ENCODE measurements at regions not wholly inside any gene's neighbourhood (a gene's known extent, or its start where the extent isn't known, plus 50 kb on each side); places are given as distances from the start of the nearest gene placed in this dataset.

- ATAC-seq (no peak), DNase-seq (ENCODE audit: low read depth, low spot score) (no peak)
- ChIA-PET POLR2A (no interaction called here), CTCF (interaction anchor here (1.1 to 1.6 kb wide), 2 partner anchors 246 to 488 kb away, joined by 4 to 16 read pairs; no protein-coding TSS in a partner anchor), RAD21 (ENCODE audit: low non-redundant PET in 1 of 2, low total read pairs in 2 of 2, uncharacterized antibody in 2 of 2, unreplicated experiment in 2 of 2) (no interaction called here)
- H3K4me2 ChIP-seq (ENCODE audit: low read length): no peak overlapping the region
- H2AFZ ChIP-seq (ENCODE audit: low read depth, low read length, poor library complexity, severe bottlenecking): no peak overlapping the region
- no peaks in the 10 kb centered on the region for H3K79me2 ChIP-seq (ENCODE audit: insufficient read depth, low read length)
- peaks cover 0 to 3% of the 10 kb centered on the region in 2 experiments; a peak in 1 of 4 replicates for H3K4me1 ChIP-seq (ENCODE audit: control insufficient read depth in 1 of 2, insufficient read depth in 2 of 2, low read length in 2 of 2)
- H3K27me3 ChIP-seq (ENCODE audit: insufficient read depth, low read length): no peaks in the 10 kb centered on the region
- H3K9me3 ChIP-seq (ENCODE audit: control insufficient read depth in 1 of 2, insufficient read depth in 1 of 2, low read depth in 1 of 2, low read length in 2 of 2): no peaks in the 10 kb centered on the region
- TF ChIP-seq ATF3 (IDR thresholded peaks at IDR 0.05): no peak
- no peak for TF ChIP-seq JUND (IDR thresholded peaks at IDR 0.05)
- TF ChIP-seq EZH2 (IDR thresholded peaks at IDR 0.05): no peak
- no peak for TF ChIP-seq CTCF (IDR thresholded peaks at IDR 0.05 in 2 of 3, conservative IDR thresholded peaks at IDR 0.05 in 1 of 3; ENCODE audit: borderline replicate concordance in 1 of 3, insufficient read depth in 1 of 3, low read depth in 2 of 3, low read length in 2 of 3)
- no peak for TF ChIP-seq SIN3A (IDR thresholded peaks at IDR 0.05; ENCODE audit: low read depth)
- TF ChIP-seq SRF (IDR thresholded peaks at IDR 0.05; ENCODE audit: low read depth): no peak
- TF ChIP-seq EGR1 (IDR thresholded peaks at IDR 0.05; ENCODE audit: low read depth): no peak
- TF ChIP-seq MAX (IDR thresholded peaks at IDR 0.05): no peak
- no TSS peak for BruUV-seq (replicated peaks)
- no peak overlapping the region for H3K9ac ChIP-seq (ENCODE audit: low read length)
- H3K4me3 ChIP-seq (replicated peaks in 1 of 2; ENCODE audit: low read depth in 1 of 2, low read length in 2 of 2): no peak overlapping the region
- no peaks in the 10 kb centered on the region for H3K36me3 ChIP-seq (ENCODE audit: control insufficient read depth in 1 of 2, insufficient read depth in 2 of 2, low read length in 2 of 2)
- intact Hi-C loops (cut with micrococcal nuclease): loop anchor here (2.0 kb wide), 2 partner anchors 328 to 488 kb away; partner anchors contain the start of gene PRSS48
- no peaks in the 10 kb centered on the region for H4K20me1 ChIP-seq (ENCODE audit: insufficient read depth)
- H3K27ac ChIP-seq (ENCODE audit: low read depth, low read length): no peak overlapping the region
- no peaks in the 10 kb centered on the region for H3K9me2 ChIP-seq (ENCODE audit: insufficient read depth)
These were observed 155.6 kb downstream of the GATB start for GRCh38 chr4:151605215-151605614.

GRCh38 chr4:151606061-151606460 is 154.7 kb downstream of the GATB start:
- H3K4me3 ChIP-seq (replicated peaks in 1 of 2; ENCODE audit: low read depth in 1 of 2, low read length in 2 of 2): no peak overlapping the region
- CTCF ChIA-PET: no interaction called here
- H3K9ac ChIP-seq (ENCODE audit: low read length): no peak overlapping the region
- ATAC-seq: no peak
- POLR2A ChIA-PET: no interaction called here
- TF ChIP-seq CBX3 (IDR thresholded peaks at IDR 0.05; ENCODE audit: low read depth): no peak
- no peak for TF ChIP-seq ZBTB33 (IDR thresholded peaks at IDR 0.05; ENCODE audit: extremely low read depth, insufficient replicate concordance, low read length)
- no peak for TF ChIP-seq MAX (IDR thresholded peaks at IDR 0.05)
- TF ChIP-seq JUND (IDR thresholded peaks at IDR 0.05): no peak
- no peak for TF ChIP-seq YY1 (IDR thresholded peaks at IDR 0.05; ENCODE audit: extremely low read depth, insufficient replicate concordance, low read depth, low read length)
- no peaks in the 10 kb centered on the region for H4K20me1 ChIP-seq (ENCODE audit: insufficient read depth)
- H3K4me2 ChIP-seq (ENCODE audit: low read length): no peak overlapping the region
- H3K4me1 ChIP-seq (ENCODE audit: control insufficient read depth in 1 of 2, insufficient read depth in 2 of 2, low read length in 2 of 2): peaks cover 0 to 3% of the 10 kb centered on the region in 2 experiments; a peak in 1 of 4 replicates
- H3K27ac ChIP-seq (ENCODE audit: low read depth, low read length): no peak overlapping the region
- no peaks in the 10 kb centered on the region for H3K9me3 ChIP-seq (ENCODE audit: control insufficient read depth in 1 of 2, insufficient read depth in 1 of 2, low read depth in 1 of 2, low read length in 2 of 2)
- BruUV-seq (replicated peaks): no TSS peak
- H2AFZ ChIP-seq (ENCODE audit: low read depth, low read length, poor library complexity, severe bottlenecking): no peak overlapping the region
- H3K79me2 ChIP-seq (ENCODE audit: insufficient read depth, low read length): no peaks in the 10 kb centered on the region
- DNase-seq (ENCODE audit: low read depth, low spot score): no peak
- no peaks in the 10 kb centered on the region for H3K27me3 ChIP-seq (ENCODE audit: insufficient read depth, low read length)
- intact Hi-C loops (cut with micrococcal nuclease): no loop called here
- RAD21 ChIA-PET (ENCODE audit: low non-redundant PET in 1 of 2, low total read pairs in 2 of 2, uncharacterized antibody in 2 of 2, unreplicated experiment in 2 of 2): no interaction called here
- H3K9me2 ChIP-seq (ENCODE audit: insufficient read depth): no peaks in the 10 kb centered on the region
- H3K36me3 ChIP-seq (ENCODE audit: control insufficient read depth in 1 of 2, insufficient read depth in 2 of 2, low read length in 2 of 2): no peaks in the 10 kb centered on the region
